ENCODE measurements at regions not wholly inside any gene's neighbourhood (a gene's known extent, or its start where the extent isn't known, plus 50 kb on each side); places are given as distances from the start of the nearest gene placed in this dataset.

- Histone ChIP-seq H3K27ac (ENCODE audit: low read length) (no peak overlapping the region), H3K4me1 (ENCODE audit: control insufficient read depth, insufficient read depth, low read length) (no peaks in the 10 kb centered on the region), H3K36me3 (ENCODE audit: control insufficient read depth, insufficient read depth, low read length) (no peaks in the 10 kb centered on the region), H3K9me3 (ENCODE audit: control insufficient read depth, insufficient read depth, low read length) (no peaks in the 10 kb centered on the region), H3K27me3 (ENCODE audit: control insufficient read depth, insufficient read depth, low read length) (no peaks in the 10 kb centered on the region), H3K4me3 (ENCODE audit: low read length) (no peak overlapping the region)
- DNase-seq (ENCODE audit: low read depth, low spot score): no peak
- WGBS (ENCODE audit: insufficient coverage, insufficient read length): 100% methylated on average over 2 of the region's 9 CpGs
Measured at GRCh38 chr2:12435430-12436222, 281.1 kb upstream of the TRIB2 start.

- Histone ChIP-seq H3K27ac (ENCODE audit: low read length) (no peak overlapping the region), H3K27me3 (ENCODE audit: control insufficient read depth, insufficient read depth, low read length) (no peaks in the 10 kb centered on the region), H3K36me3 (ENCODE audit: control insufficient read depth, insufficient read depth, low read length) (no peaks in the 10 kb centered on the region), H3K4me3 (ENCODE audit: low read length) (no peak overlapping the region), H3K4me1 (ENCODE audit: control insufficient read depth, insufficient read depth, low read length) (no peaks in the 10 kb centered on the region), H3K9me3 (ENCODE audit: control insufficient read depth, insufficient read depth, low read length) (no peaks in the 10 kb centered on the region)
- 100% methylated on average over 2 of the region's 6 CpGs for WGBS (ENCODE audit: insufficient coverage, insufficient read length)
- DNase-seq (ENCODE audit: low read depth, low spot score): no peak
Measured at GRCh38 chr2:12436483-12436882, 280.3 kb upstream of the TRIB2 start.

GRCh38 chr2:12436935-12437561 lies 279.7 kb upstream of the TRIB2 start:
- WGBS (ENCODE audit: insufficient coverage, insufficient read length): no CpG with 5 or more reads among the region's 5 CpGs
- DNase-seq (ENCODE audit: low read depth, low spot score): no peak
- Histone ChIP-seq H3K27me3 (ENCODE audit: control insufficient read depth, insufficient read depth, low read length) (no peaks in the 10 kb centered on the region), H3K4me1 (ENCODE audit: control insufficient read depth, insufficient read depth, low read length) (no peaks in the 10 kb centered on the region), H3K36me3 (ENCODE audit: control insufficient read depth, insufficient read depth, low read length) (no peaks in the 10 kb centered on the region), H3K9me3 (ENCODE audit: control insufficient read depth, insufficient read depth, low read length) (no peaks in the 10 kb centered on the region), H3K27ac (ENCODE audit: low read length) (no peak overlapping the region), H3K4me3 (ENCODE audit: low read length) (no peak overlapping the region)

DNA sequence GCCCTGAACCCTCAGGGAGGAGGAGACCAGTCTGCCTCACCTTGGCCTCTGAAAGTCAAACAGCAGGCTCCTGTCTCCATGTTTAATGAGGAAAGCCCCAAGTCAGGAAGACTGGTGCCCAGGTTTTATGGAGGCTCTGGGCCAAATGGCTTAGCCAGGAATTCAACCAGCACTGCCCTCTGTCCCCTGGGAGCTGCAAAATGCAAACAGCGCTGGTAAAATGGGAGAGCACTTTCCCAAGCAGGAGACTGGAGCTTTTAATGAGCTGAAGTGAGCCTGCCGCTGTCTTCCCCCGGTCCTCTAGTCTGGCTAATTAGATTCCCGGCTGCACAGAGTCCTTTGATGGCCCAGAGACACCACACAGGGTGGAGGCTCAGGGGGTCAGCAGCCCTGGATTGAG lies 276.0 kb upstream of the TRIB2 start:
- WGBS (ENCODE audit: insufficient coverage, insufficient read length): no CpG with 5 or more reads among the region's 4 CpGs
- no peak for DNase-seq (ENCODE audit: low read depth, low spot score)
- Histone ChIP-seq H3K4me1 (ENCODE audit: control insufficient read depth, insufficient read depth, low read length) (no peaks in the 10 kb centered on the region), H3K36me3 (ENCODE audit: control insufficient read depth, insufficient read depth, low read length) (no peaks in the 10 kb centered on the region), H3K9me3 (ENCODE audit: control insufficient read depth, insufficient read depth, low read length) (no peaks in the 10 kb centered on the region), H3K4me3 (ENCODE audit: low read length) (no peak overlapping the region), H3K27ac (ENCODE audit: low read length) (no peak overlapping the region), H3K27me3 (ENCODE audit: control insufficient read depth, insufficient read depth, low read length) (no peaks in the 10 kb centered on the region)

DNA sequence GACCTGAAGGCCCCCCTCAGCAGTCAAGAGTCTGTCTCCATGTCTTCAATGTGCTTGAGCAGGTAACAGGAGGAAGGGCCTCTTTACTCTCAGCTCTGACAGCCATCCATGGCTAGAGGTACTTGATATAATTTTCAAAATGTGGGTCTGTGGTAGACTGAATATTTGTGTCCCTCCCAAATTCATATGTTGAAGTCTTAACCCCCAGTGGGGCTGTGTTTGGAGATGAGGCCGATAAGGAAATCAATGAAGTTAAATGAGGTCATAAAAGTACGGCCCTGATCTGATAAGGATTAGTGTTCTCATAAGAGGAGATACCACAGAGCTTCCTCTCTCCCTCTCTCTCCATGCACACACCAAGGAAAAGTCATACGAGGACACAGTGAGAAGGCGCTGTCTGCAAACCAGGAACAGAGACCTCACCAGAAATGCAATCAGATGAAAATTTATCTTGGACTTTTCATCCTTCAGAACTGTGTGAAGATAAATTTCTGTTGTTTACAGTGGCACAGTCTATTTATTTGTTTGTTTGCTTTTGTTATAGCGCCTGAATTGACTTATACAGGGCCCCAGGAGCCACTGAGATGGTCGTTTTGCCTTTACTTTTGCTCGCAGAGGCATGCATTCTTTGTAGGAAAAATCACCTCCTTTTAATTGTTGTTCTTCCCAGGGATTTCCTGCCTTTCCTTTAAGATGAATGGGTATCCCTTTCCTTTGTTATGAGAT lies 274.8 kb upstream of the TRIB2 start:
- Histone ChIP-seq H3K9me3 (ENCODE audit: control insufficient read depth, insufficient read depth, low read length) (no peaks in the 10 kb centered on the region), H3K27ac (ENCODE audit: low read length) (no peak overlapping the region), H3K4me1 (ENCODE audit: control insufficient read depth, insufficient read depth, low read length) (no peaks in the 10 kb centered on the region), H3K4me3 (ENCODE audit: low read length) (no peak overlapping the region), H3K27me3 (ENCODE audit: control insufficient read depth, insufficient read depth, low read length) (no peaks in the 10 kb centered on the region), H3K36me3 (ENCODE audit: control insufficient read depth, insufficient read depth, low read length) (no peaks in the 10 kb centered on the region)
- DNase-seq (ENCODE audit: low read depth, low spot score): no peak
- no CpG with 5 or more reads among the region's 7 CpGs for WGBS (ENCODE audit: insufficient coverage, insufficient read length)

GRCh38 chr2:12442476-12442847 lies 274.3 kb upstream of the TRIB2 start:
- no peaks in the 10 kb centered on the region for H3K36me3 ChIP-seq (ENCODE audit: control insufficient read depth, insufficient read depth, low read length)
- no peak overlapping the region for H3K27ac ChIP-seq (ENCODE audit: low read length)
- WGBS (ENCODE audit: insufficient coverage, insufficient read length): no CpG with 5 or more reads among the region's 2 CpGs
- H3K4me3 ChIP-seq (ENCODE audit: low read length): no peak overlapping the region
- no peaks in the 10 kb centered on the region for H3K4me1 ChIP-seq (ENCODE audit: control insufficient read depth, insufficient read depth, low read length)
- no peak for DNase-seq (ENCODE audit: low read depth, low spot score)
- H3K9me3 ChIP-seq (ENCODE audit: control insufficient read depth, insufficient read depth, low read length): no peaks in the 10 kb centered on the region
- H3K27me3 ChIP-seq (ENCODE audit: control insufficient read depth, insufficient read depth, low read length): no peaks in the 10 kb centered on the region

GRCh38 chr2:12448846-12449505 lies 267.8 kb upstream of the TRIB2 start:
- Histone ChIP-seq H3K9me3 (ENCODE audit: control insufficient read depth, insufficient read depth, low read length) (no peaks in the 10 kb centered on the region), H3K4me3 (ENCODE audit: low read length) (no peak overlapping the region), H3K27ac (ENCODE audit: low read length) (no peak overlapping the region), H3K4me1 (ENCODE audit: control insufficient read depth, insufficient read depth, low read length) (no peaks in the 10 kb centered on the region), H3K36me3 (ENCODE audit: control insufficient read depth, insufficient read depth, low read length) (no peaks in the 10 kb centered on the region), H3K27me3 (ENCODE audit: control insufficient read depth, insufficient read depth, low read length) (no peaks in the 10 kb centered on the region)
- no CpG with 5 or more reads among the region's 4 CpGs for WGBS (ENCODE audit: insufficient coverage, insufficient read length)
- no peak for DNase-seq (ENCODE audit: low read depth, low spot score)

GRCh38 chr2:12451726-12452125 lies 265.0 kb upstream of the TRIB2 start:
- no peak for DNase-seq (ENCODE audit: low read depth, low spot score)
- no CpG with 5 or more reads among the region's 5 CpGs for WGBS (ENCODE audit: insufficient coverage, insufficient read length)
- Histone ChIP-seq H3K4me3 (ENCODE audit: low read length) (no peak overlapping the region), H3K27me3 (ENCODE audit: control insufficient read depth, insufficient read depth, low read length) (no peaks in the 10 kb centered on the region), H3K27ac (ENCODE audit: low read length) (no peak overlapping the region), H3K4me1 (ENCODE audit: control insufficient read depth, insufficient read depth, low read length) (no peaks in the 10 kb centered on the region), H3K9me3 (ENCODE audit: control insufficient read depth, insufficient read depth, low read length) (no peaks in the 10 kb centered on the region), H3K36me3 (ENCODE audit: control insufficient read depth, insufficient read depth, low read length) (no peaks in the 10 kb centered on the region)

DNA sequence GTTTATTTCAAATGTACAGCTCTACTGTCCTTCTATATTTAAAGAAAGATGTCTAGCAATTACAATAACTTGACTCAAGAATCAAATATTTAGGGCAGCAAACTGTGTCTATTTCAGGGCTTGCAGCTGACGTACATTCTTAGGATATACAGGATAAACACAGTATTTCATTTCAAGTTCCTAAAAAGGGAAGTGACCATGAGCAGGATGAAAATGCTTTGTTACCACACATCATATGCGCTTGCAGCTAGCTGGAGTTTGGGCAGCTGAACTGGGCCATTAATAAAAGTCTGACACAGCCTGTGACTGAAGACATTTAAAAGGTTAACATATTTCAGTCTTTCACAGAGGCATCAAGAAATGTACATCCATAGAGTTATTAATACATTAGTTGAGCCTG lies 264.6 kb upstream of the TRIB2 start:
- Histone ChIP-seq H3K27ac (ENCODE audit: low read length) (no peak overlapping the region), H3K4me3 (ENCODE audit: low read length) (no peak overlapping the region), H3K27me3 (ENCODE audit: control insufficient read depth, insufficient read depth, low read length) (no peaks in the 10 kb centered on the region), H3K36me3 (ENCODE audit: control insufficient read depth, insufficient read depth, low read length) (no peaks in the 10 kb centered on the region), H3K4me1 (ENCODE audit: control insufficient read depth, insufficient read depth, low read length) (no peaks in the 10 kb centered on the region), H3K9me3 (ENCODE audit: control insufficient read depth, insufficient read depth, low read length) (no peaks in the 10 kb centered on the region)
- no peak for DNase-seq (ENCODE audit: low read depth, low spot score)
- WGBS (ENCODE audit: insufficient coverage, insufficient read length): no CpG with 5 or more reads among the region's 2 CpGs

DNA sequence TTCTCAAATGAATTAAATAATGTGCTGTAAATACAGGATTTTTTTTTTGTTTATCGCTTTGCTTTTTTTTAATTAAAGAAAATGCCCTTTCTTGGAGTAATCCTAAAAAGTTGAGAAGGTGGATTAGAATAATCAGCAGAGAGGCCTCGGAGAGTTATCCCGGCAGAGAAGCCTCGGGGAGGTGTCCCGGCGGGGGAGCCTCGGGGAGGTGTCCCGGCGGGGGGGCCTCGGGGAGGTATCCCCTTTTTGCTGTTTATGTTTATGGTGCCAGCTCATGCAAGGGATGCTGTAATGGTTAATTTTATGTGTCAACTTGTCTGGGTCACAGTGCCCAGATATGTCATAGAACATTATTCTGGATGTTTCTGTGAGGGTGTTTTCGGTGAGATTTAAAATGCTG lies 263.0 kb upstream of the TRIB2 start:
- DNase-seq (ENCODE audit: low read depth, low spot score): no peak
- WGBS (ENCODE audit: insufficient coverage, insufficient read length): no CpG with 5 or more reads among the region's 11 CpGs

More for the DNA sequence above, 263.0 kb upstream of the TRIB2 start:
- Histone ChIP-seq H3K27me3 (ENCODE audit: control insufficient read depth, insufficient read depth, low read length) (no peaks in the 10 kb centered on the region), H3K27ac (ENCODE audit: low read length) (no peak overlapping the region), H3K4me3 (ENCODE audit: low read length) (no peak overlapping the region), H3K36me3 (ENCODE audit: control insufficient read depth, insufficient read depth, low read length) (no peaks in the 10 kb centered on the region), H3K4me1 (ENCODE audit: control insufficient read depth, insufficient read depth, low read length) (no peaks in the 10 kb centered on the region), H3K9me3 (ENCODE audit: control insufficient read depth, insufficient read depth, low read length) (no peaks in the 10 kb centered on the region)

All from iPS DF 6.9 (cell line).